ENCODE measurements at regions not wholly inside any gene's neighbourhood (a gene's known extent, or its start where the extent isn't known, plus 50 kb on each side); places are given as distances from the start of the nearest gene placed in this dataset.
"Not testable (repeated sequence)": the region's sequence is repeated elsewhere in the genome, so short reads cannot be mapped to it uniquely, and the experiment has no call there.

DNA sequence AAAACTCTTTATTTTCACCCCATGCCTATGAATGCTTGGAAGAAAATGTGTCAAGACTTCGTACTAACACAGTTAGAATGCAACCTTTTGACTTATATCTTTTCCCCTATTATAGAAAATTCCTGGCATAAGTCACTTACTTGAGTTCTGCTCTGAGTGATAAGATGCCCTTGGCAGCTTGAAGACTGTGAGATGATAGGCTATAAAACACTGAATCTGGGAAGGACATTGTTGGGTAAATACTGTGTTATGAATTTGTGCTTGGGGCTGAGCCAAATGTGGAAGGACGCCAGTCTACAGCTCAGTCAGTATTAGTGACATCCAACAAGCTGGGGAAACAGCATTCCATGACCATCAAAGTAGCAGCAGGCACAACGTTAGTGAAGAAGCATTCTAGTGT lies 368.0 kb upstream of the SGCG start:
- no peak for DNase-seq
- intact Hi-C loops (cut with DNase I): no loop called here
- peak; percentile 85 for ATAC-seq (ENCODE audit: poor library complexity)

DNA sequence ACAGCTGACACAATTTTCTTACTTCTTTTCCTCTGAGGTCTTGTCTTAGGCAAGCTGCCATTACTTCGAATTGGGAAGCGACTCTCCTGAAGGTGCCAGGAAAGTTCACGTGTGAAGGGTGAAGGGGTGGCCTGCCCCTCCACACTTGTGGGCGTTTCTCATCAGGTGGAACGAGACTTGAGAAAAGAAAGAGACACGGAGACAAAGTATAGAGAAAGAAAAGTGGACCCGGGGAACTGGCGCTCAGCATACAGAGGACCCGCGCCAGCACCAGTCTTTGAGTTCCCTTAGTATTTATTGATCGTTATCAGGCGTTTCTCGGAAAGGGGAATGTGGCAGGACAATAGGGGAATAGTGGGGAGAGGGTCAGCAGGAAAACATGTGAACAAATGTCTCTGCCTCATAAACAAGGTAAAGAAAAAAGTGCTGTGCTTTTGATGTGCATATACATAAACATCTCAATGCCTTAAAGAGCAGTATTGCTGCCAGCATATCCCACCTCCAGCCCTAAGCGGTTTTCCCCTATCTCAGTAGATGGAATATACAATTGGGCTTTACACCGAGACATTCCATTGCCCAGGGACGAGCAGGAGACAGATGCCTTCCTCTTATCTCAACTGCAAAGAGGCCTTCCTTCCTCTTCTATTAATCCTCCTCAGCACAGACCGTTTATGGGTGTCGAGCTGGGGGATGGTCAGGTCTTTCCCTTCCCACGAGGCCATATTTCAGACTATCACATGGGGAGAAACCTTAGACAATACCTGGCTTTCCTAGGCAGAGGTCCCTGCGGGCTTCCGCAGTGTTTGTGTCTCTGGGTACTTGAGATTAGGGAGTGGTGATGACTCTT lies 367.0 kb upstream of the SGCG start:
- ATAC-seq (ENCODE audit: poor library complexity); DNase-seq; intact Hi-C loops (cut with DNase I): not testable (repeated sequence)

DNA sequence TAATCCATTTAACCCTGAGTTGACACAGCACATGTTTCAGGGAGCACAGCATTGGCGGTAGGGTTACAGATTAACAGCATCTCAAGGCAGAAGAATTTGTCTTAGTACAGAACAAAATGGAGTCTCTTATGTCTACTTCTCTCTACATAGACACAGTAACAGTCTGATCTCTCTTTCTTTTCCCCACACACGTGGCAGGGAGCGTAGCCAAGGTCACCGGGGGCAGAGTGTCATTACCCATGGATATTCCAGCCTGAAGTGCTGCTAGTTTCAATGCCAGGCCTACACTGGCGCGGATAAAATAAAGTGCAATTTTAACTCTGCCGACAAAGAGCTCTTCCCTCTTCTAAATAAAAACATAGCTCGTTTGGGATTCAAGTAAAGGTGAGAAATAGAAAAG lies 366.3 kb upstream of the SGCG start:
- intact Hi-C loops (cut with DNase I); DNase-seq: not testable (repeated sequence)
- peak; percentile 46 for ATAC-seq (ENCODE audit: poor library complexity)

DNA sequence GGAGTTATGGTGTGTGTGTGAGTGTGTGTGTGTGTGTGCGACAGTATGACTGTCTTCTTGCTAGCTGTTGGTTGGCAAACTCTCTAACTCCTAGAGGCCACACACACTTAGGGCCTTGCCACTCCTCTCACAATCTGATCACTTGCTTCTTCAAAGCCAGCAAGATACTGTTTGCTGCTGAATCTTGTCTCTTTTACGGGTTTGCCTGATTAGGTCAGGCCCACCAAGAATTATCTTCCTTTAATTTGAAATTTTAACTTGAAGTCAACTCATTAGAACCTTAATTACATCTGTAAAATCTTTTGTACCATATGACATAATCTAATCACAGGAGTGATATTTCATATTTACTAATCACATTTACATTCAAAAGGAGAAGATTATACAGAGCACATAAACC lies 359.2 kb upstream of the SGCG start:
- DNase-seq (no peak), ATAC-seq (ENCODE audit: poor library complexity) (no peak)
- intact Hi-C loops (cut with DNase I): no loop called here

DNA sequence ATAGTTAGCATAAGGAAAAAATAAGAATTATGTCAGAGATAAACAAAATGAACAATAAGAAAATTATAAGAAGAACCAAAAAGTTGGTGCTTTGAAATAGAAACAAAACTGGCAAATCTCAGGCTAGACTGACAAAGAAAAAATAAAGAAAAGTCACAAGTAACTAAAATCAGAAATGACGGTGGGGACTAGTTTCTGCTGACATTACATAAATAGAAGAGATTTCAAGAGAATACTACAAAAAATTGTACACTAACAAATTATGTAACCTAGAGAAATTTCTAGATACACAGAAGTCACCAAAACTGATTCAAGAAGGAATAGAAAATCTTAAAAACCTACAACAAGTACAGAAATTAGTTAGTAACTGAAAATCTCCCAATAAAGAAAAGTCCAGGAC lies 355.6 kb upstream of the SGCG start:
- no peak for DNase-seq
- no peak for ATAC-seq (ENCODE audit: poor library complexity)
- intact Hi-C loops (cut with DNase I): no loop called here

DNA sequence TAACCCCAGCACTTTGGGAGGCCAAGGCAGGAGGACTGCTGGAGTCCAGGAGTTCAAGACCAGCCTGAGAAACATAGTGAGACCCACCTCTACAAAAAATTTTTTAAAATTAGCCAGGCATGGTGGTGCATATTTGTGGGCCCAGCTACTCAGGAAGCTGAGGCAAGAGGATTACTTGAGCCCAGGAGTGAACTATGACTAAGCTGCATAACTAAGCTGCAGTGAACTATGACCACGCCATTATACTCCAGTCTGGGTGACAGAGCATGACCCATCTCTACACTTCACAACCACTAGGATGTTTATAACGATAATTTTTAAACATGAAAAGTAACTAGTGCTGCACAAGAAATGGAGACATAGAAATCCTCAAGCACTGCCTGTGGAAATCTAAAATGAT lies 352.7 kb upstream of the SGCG start:
- intact Hi-C loops (cut with DNase I): no loop called here
- ATAC-seq (ENCODE audit: poor library complexity): no peak

DNA sequence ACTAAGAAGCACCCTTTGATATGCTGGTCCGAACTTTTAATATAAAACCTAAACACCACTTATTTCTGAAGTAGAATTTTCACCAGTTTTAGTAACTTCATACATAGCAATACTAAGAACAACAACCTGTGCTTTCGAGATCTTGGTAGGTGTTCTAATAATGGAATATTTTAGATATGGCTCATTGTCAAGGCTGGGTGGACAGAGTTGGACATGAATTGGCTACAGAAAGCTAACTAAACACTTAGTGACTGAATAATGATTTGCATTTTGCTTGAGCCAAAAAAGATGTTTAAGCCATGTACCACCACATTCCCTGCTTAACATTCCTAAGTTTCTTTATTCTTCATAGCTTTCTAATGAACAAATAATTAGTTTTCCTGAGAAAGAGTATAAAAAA lies 344.3 kb upstream of the SGCG start:
- ATAC-seq (ENCODE audit: poor library complexity): no peak
- no peak for DNase-seq
- intact Hi-C loops (cut with DNase I): no loop called here

More for the DNA sequence above, 352.7 kb upstream of the SGCG start:
- no peak for DNase-seq

DNA sequence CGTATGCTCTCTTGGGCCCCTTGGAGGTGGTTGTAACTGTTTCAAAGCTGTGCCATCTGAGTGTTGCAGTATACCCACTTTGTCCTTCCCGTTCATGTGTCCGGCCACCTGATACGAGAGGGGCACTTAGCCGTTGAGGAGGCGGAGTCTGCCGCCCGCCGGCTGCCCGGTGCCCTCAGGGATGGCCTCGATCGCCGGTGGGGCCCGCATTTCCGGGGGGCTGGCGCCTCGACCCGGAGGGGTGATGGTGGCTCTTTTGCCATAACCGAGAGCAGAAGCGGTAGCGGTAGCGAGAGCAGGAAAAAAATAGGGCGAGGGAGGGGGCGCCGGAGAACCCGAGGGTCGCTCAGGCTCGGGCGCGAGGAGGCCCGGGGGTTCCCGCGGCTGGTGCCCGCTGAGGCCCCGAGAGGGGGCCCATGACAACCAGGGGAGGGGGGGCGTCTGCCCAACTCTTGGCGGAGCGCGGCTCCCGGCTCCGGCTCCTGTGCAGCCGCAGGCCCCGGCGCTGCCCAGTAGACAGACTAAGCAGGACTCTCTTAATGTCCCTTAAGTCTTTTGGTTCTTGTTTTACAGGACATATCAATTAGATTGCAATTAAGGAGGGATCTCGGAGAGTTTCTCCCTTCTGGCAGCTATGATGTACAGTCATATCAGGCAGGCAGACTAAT lies 342.7 kb upstream of the SGCG start:
- intact Hi-C loops (cut with DNase I): no loop called here
- DNase-seq (no peak), ATAC-seq (ENCODE audit: poor library complexity) (peak; percentile 62)

DNA sequence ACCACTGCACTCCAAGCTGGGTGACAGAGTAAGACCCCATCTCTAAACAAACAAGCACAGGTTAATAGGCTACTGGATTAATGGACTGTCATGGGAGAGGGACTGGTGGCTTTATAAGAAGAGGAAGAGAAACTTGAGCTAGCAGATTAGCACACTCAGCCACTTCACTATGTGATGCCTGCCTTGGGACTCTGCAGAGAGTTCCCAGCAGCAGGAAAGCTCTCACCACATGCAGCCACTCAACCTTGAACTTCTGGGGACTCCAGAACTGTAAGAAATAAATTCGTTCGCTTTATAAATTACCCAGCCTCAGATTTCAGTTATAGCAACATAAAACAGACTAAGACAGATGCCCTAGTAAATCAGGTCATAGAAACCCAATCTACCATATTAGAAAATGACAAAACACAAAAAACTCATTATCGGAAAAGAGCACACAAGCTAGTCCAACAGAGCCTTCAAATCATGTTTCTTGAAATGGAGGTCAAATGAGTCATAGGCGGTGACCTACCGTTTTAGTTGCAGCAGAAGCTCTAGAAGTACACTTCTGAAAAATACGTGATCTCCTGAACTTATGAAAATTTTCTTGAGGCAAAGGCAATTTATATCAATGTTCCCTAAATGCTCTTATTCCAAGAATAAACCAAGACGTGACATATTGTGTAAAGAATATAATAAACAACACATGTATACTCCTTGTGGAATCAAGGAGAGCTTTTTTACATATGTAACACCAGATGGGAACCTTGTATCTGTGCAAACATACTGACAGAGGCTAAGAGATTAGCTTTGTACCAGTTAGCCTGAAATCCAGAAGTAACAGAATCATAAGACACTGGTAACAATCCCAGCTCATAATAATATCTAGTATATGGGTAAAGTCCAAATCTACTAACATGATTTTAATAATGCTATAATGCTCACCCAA lies 340.9 kb upstream of the SGCG start:
- DNase-seq (no peak), ATAC-seq (ENCODE audit: poor library complexity) (no peak)
- intact Hi-C loops (cut with DNase I): no loop called here

DNA sequence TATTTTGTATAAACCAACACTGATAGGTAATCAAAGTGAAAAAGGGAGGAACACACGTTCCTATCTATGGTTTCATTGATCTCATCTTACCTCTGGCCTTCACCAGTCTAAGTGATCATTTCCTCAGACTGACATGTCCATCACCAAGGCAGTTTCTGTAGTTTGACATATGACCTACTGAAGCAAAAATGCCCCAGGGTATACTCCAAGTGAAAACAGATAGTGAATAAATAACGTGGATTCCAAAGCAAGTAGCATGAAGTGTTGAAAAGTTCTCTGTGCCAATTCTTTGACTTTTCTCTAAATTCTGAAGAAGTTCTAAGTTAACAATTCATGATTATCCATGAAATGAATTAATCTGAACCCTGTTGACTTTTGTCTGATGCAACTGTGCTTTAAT lies 334.2 kb upstream of the SGCG start:
- ATAC-seq (ENCODE audit: poor library complexity) (no peak), DNase-seq (no peak)
- intact Hi-C loops (cut with DNase I): no loop called here

DNA sequence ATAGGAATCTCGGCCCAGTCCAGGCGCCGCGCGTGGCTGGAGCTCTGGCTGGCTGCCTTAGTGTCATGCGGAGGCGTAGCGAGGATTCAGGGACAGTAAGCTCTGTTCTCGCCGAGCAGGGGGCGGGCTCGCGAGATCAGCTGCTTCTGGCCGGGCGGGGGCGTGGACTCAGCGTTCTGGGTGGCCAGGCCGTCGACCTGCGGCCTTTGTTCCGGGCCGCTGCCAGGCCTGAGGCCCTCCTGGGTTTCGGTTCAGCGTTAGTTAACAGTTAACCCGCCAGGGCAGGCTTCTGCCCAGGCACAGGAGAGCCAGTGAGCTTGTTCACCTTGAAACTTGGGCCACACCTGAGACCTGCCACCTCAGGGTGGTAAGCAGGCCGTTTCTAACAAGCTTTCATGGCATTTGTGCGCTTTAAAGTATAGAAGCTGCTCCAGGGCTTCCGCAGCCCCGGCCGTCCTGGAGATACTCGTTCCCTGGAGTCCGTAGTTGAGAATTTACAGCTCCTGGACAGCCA lies 332.2 kb upstream of the SGCG start:
- DNase-seq (no peak), ATAC-seq (ENCODE audit: poor library complexity) (no peak)
- intact Hi-C loops (cut with DNase I): no loop called here

DNA sequence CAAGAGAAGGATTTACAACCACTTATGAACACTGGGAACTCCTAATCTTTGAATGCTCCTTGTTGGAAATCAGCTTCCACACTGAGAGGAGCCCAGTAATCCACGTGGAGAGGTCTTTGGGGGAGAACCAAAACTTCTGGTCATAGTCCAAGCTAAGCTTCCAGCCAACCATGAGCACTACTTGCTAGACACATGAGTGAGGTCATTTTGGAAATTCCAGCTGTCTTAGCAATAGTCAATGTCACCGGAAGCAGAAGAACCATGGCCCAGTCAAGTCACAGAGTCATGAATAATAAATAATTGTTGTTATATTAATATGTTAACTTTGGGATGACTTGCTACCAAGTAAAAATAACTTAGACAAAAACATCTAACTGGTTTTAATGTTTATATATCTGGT lies 324.9 kb upstream of the SGCG start:
- intact Hi-C loops (cut with DNase I): no loop called here
- no peak for DNase-seq
- no peak for ATAC-seq (ENCODE audit: poor library complexity)

DNA sequence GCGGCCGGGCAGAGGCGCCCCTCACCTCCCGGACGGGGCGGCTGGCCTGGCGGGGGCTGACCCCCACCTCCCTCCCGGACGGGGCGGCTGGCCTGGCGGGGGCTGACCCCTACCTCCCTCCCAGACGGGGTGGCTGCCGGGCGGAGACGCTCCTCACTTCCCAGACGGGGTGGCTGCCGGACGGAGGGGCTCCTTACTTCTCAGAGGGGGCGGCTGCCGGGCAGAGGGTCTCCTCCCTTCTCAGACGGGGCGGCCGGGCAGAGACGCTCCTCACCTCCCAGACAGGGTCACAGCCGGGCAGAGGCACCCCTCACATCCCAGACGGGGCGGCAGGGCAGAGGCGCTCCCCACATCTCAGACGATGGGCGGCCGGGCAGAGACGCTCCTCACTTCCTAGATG lies 321.8 kb upstream of the SGCG start:
- DNase-seq; intact Hi-C loops (cut with DNase I); ATAC-seq (ENCODE audit: poor library complexity): not testable (repeated sequence)

DNA sequence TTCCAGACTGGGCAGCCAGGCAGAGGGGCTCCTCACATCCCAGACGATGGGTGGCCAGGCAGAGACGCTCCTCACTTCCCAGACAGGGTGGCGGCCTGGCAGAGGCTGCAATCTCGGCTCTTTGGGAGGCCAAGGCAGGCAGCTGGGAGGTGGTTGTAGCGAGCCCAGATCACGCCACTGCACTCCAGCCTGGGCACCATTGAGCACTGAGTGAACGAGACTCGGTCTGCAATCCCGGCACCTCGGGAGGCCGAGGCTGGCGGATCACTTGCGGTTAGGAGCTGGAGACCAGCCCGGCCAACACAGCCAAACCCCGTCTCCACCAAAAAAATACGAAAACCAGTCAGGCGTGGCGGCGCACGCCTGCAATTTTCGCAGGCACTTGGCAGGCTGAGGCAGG lies 321.4 kb upstream of the SGCG start:
- intact Hi-C loops (cut with DNase I); DNase-seq; ATAC-seq (ENCODE audit: poor library complexity): not testable (repeated sequence)

DNA sequence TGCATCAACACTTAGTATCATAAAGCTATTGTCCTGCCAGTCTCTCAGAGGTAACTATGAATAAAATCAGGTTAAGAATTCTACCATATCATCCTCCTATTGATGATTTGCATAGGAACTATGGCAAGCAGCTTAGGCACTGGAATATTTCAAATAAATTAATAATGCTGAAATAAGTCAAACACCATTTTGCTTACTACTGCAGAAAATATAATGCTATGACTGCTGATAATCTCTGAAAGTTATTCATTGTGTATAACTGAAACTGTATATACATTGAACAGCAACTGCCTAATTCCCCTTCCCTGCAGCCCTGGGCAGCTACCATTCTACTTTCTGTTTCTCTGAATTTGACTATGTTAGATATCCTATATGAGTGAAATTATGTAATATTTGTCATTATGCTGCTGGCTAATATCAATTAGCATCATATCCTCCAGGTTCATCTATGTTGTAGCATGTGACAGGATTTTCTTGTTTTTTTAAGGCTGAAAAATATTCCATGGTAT lies 318.8 kb upstream of the SGCG start:
- intact Hi-C loops (cut with DNase I): no loop called here
- ATAC-seq (ENCODE audit: poor library complexity): no peak
- DNase-seq: no peak

DNA sequence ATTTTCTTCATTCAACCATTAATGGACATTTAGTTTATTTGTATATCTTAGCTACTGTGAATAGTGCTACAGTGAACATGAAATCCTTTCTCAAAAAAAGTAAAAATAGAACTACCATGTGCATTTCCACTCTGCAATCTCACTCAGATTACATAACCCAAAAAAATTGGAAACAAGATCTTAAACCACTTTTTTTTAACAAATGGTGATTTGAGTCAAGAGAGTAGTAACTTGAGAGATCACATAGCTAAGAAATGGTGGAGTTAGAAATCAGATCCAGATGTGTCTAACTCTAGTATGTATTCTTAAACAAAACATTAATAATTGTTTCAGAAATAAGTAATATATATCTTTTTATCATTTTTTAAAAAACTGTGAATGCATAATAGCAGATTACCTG lies 318.3 kb upstream of the SGCG start:
- no peak for DNase-seq
- intact Hi-C loops (cut with DNase I): no loop called here
- ATAC-seq (ENCODE audit: poor library complexity): no peak

DNA sequence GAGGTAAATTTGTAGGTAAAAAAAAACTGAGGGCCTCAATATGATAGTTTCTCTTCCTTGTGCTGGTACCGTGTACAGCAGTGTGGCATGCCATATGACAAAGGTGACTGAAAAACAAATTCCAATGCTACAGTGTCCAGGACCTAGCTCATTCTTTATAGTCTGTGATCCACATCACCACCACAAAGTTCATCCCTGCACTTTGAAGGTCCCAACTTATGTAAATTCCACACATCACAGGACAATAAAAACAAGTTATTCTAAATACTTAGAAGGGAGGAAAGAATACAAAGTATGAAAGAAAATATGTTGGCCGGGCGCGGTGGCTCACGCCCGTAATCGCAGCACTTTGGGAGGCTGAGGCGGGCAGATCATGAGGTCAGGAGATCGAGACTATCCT lies 314.6 kb upstream of the SGCG start:
- DNase-seq: no peak
- ATAC-seq (ENCODE audit: poor library complexity): no peak
- intact Hi-C loops (cut with DNase I): no loop called here

DNA sequence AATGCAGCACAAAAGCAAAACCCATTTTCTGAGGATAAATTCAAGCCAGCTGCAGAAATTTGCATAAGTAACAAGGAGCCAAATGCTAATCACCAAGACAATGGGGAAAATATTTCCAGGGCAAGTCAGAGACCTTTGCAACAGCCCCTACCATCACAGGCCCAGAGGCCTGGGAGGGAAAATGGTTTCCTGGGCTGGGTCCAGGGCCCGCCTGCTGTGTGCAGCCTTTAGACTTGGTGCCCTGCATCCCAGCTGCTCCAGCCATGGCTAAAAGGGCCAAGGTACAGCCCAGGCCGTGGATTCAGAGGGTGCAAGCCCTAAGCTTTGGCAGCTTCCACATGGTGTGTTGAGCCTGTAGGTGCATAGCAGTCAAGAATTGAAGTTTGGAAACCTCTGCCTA lies 309.5 kb upstream of the SGCG start:
- ATAC-seq (ENCODE audit: poor library complexity) (no peak), DNase-seq (no peak)
- intact Hi-C loops (cut with DNase I): no loop called here

DNA sequence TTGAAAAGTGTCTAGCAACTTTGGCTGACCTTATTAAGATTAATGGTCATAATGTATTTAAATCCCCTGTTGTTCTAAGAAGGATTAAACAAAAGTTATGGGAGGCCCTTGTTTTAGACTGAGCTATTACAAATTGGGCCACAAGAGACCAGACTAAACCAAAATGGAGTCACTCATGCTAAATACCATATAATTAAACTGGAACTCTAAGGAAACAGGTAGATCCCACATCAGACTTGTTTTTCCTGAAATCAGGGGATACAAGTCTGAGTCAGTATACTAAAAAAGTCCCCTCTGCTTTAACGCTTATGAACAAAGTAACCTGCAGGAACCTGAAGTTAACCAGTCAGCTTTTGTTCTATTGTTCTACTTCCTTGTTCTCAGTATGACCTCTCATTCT lies 305.9 kb upstream of the SGCG start:
- DNase-seq (no peak), ATAC-seq (ENCODE audit: poor library complexity) (no peak)
- intact Hi-C loops (cut with DNase I): no loop called here
